A549 (cell line): ENCODE measurements at regions not wholly inside any gene's neighbourhood (a gene's known extent, or its start where the extent isn't known, plus 50 kb on each side); places are given as distances from the start of the nearest gene placed in this dataset.

Experiments used
- BHLHE40 ChIP-seq: IDR thresholded peaks from 2 replicates; pipeline ENCODE4 v1.6.1; 2012; ENCODE audit warnings: low read depth, low read length, inconsistent platforms
- KDM5A ChIP-seq: fragments of 200-600 bp; sonication (generic); IDR thresholded peaks from 2 replicates; pipeline ENCODE4 v1.6.1; 2016; ENCODE audit warnings: antibody characterized with exemption, mild to moderate bottlenecking
- MAZ ChIP-seq: fragments of 150-350 bp; IDR thresholded peaks from 2 replicates; pipeline ENCODE4 v1.6.1; 2014; ENCODE audit warnings: antibody characterized with exemption, low read depth, low read length, borderline replicate concordance
- POLR2A ChIP-seq: IDR thresholded peaks from 2 replicates; pipeline ENCODE4 v1.6.1; 2012; ENCODE audit warnings: mild to moderate bottlenecking, low read length
- RAD21 ChIP-seq, 2 experiments: fragments of >200 bp in 1 of 2; sonication (Bioruptor Twin) in 1 of 2; formaldehyde crosslinking in 1 of 2; IDR thresholded peaks in 1 of 2; conservative IDR thresholded peaks in 1 of 2; 2 replicates in 1 of 2; 3 replicates in 1 of 2; pipeline ENCODE4 v1.6.1; 2012 to 2018; ENCODE audit warnings: inconsistent platforms in 1 of 2
- RFX5 ChIP-seq: fragments of 450-650 bp; IDR thresholded peaks from 2 replicates; pipeline ENCODE4 v1.7.1; 2014; ENCODE audit warnings: antibody characterized with exemption, mild to moderate bottlenecking, moderate library complexity
- RNF2 ChIP-seq: fragments of 200-600 bp; sonication (generic); IDR thresholded peaks from 2 replicates; pipeline ENCODE4 v1.6.1; 2016; ENCODE audit warnings: low read depth, mild to moderate bottlenecking, antibody characterized with exemption, moderate library complexity, borderline replicate concordance
- SMC3 ChIP-seq: fragments of >200 bp; sonication (Bioruptor Twin); formaldehyde crosslinking; IDR thresholded peaks from 3 replicates; pipeline ENCODE4 v1.6.1; 2018; ENCODE audit warnings: inconsistent platforms
- SREBF2 ChIP-seq: fragments of 450-650 bp; IDR thresholded peaks from 2 replicates; pipeline ENCODE4 v1.6.1; 2014; ENCODE audit warnings: mild to moderate bottlenecking, moderate library complexity
- TF ChIP-seq, protein P1 (sequence below): fragments of >200 bp; sonication (Bioruptor Twin); formaldehyde crosslinking; IDR thresholded peaks from 3 replicates; pipeline ENCODE4 v1.5.1; 2016
- TF ChIP-seq, protein P2 (sequence below): IDR thresholded peaks from 2 replicates; pipeline ENCODE4 v1.6.1; 2012
- TF ChIP-seq, protein P3 (sequence below): fragments of 200-600 bp; sonication (generic); IDR thresholded peaks from 2 replicates; pipeline ENCODE4 v1.6.1; 2016; ENCODE audit warnings: antibody characterized with exemption, mild to moderate bottlenecking, moderate library complexity

DNA sequence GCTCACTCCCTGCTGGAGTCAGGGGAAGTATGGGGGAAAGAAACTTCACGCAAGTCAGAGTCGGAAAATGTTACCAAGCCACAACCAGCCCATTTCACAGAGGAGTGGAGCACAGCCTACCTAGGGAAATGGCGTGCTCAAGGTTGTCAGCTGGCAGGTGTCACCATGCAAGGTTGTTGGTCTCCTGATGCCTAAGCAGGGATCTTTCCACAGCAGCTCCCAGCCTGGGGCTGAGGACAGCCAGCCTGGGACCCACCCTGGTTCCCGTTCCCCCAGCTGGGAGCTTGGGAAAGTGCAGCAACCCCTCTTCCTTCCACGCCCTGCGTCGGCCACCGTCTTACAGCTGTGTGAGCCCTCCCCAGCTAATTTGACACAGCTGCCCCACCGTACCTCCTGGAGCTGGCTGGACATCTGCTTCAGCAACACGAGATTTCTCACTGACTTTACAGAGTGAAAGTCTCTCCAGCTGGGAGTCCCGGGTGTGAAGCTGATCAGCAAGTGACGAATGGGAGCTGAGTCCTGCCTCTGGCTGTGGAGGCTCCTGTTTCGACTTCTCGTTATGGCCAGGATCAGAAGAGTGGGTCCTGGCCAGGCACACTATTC, 224.6 kb upstream of the RAB4A start:
- TF ChIP-seq, protein P1, sequence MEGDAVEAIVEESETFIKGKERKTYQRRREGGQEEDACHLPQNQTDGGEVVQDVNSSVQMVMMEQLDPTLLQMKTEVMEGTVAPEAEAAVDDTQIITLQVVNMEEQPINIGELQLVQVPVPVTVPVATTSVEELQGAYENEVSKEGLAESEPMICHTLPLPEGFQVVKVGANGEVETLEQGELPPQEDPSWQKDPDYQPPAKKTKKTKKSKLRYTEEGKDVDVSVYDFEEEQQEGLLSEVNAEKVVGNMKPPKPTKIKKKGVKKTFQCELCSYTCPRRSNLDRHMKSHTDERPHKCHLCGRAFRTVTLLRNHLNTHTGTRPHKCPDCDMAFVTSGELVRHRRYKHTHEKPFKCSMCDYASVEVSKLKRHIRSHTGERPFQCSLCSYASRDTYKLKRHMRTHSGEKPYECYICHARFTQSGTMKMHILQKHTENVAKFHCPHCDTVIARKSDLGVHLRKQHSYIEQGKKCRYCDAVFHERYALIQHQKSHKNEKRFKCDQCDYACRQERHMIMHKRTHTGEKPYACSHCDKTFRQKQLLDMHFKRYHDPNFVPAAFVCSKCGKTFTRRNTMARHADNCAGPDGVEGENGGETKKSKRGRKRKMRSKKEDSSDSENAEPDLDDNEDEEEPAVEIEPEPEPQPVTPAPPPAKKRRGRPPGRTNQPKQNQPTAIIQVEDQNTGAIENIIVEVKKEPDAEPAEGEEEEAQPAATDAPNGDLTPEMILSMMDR = no peak
- TF ChIP-seq, protein P2, sequence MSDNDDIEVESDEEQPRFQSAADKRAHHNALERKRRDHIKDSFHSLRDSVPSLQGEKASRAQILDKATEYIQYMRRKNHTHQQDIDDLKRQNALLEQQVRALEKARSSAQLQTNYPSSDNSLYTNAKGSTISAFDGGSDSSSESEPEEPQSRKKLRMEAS = no peak
- TF ChIP-seq POLR2A (no peak), SREBF2 (no peak), MAZ (no peak), BHLHE40 (no peak), KDM5A (no peak), RFX5 (no peak), RNF2 (no peak), SMC3 (no peak), RAD21 (conservative IDR thresholded peaks at IDR 0.05 in 1 of 2, IDR thresholded peaks at IDR 0.05 in 1 of 2) (no peak)
- TF ChIP-seq, protein P3, sequence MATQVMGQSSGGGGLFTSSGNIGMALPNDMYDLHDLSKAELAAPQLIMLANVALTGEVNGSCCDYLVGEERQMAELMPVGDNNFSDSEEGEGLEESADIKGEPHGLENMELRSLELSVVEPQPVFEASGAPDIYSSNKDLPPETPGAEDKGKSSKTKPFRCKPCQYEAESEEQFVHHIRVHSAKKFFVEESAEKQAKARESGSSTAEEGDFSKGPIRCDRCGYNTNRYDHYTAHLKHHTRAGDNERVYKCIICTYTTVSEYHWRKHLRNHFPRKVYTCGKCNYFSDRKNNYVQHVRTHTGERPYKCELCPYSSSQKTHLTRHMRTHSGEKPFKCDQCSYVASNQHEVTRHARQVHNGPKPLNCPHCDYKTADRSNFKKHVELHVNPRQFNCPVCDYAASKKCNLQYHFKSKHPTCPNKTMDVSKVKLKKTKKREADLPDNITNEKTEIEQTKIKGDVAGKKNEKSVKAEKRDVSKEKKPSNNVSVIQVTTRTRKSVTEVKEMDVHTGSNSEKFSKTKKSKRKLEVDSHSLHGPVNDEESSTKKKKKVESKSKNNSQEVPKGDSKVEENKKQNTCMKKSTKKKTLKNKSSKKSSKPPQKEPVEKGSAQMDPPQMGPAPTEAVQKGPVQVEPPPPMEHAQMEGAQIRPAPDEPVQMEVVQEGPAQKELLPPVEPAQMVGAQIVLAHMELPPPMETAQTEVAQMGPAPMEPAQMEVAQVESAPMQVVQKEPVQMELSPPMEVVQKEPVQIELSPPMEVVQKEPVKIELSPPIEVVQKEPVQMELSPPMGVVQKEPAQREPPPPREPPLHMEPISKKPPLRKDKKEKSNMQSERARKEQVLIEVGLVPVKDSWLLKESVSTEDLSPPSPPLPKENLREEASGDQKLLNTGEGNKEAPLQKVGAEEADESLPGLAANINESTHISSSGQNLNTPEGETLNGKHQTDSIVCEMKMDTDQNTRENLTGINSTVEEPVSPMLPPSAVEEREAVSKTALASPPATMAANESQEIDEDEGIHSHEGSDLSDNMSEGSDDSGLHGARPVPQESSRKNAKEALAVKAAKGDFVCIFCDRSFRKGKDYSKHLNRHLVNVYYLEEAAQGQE = no peak
